KBM-7 (cell line): ENCODE measurements at regions not wholly inside any gene's neighbourhood (a gene's known extent, or its start where the extent isn't known, plus 50 kb on each side); places are given as distances from the start of the nearest gene placed in this dataset.
"Not testable (repeated sequence)": the region's sequence is repeated elsewhere in the genome, so short reads cannot be mapped to it uniquely, and the experiment has no call there.

ENCODE experiments used
- DNase-seq: peaks from one replicate; pipeline ENCODE4 v3.0.0-alpha.2; 2015
- in situ Hi-C: fragments of 300-500 bp; cut with MboI; formaldehyde crosslinking; loops from 2 replicates; pipeline ENCODE4 v1.14.3; 2020; ENCODE audit warnings: low sequenced_read_pairs, low pct_unique_long_range_greater_than_20kb, mixed read lengths

GRCh38 chr12:8385431-8385830, 70.3 kb upstream of the CLEC6A start:
- in situ Hi-C loops, DNase-seq: not testable (repeated sequence)

- DNase-seq, in situ Hi-C loops: not testable (repeated sequence)
Observed at GRCh38 chr12:8386661-8387060, 69.1 kb upstream of the CLEC6A start.

DNA sequence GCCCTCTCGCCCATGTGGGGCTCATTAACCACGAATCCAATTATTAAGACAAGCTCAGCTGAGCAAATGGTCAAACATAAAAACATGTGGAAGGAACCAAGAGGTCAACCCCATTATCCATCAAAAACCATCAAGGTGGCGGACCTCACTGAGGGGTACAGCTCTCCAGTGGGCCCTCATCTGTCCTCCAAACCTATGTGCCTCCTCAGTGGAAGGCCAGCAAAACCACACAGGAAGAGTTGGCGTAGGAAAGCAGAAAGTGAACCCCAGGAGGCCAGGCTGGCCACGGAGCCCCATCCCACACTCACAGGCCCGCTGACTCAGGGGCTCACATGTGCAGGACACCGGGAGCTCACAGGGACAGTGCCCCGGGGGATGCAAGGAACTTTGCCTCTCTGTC, 66.5 kb upstream of the CLEC6A start:
- in situ Hi-C loops, DNase-seq: not testable (repeated sequence)

GRCh38 chr12:8390001-8390777, 65.6 kb upstream of the CLEC6A start:
- in situ Hi-C loops = not testable (repeated sequence)
- peak; percentile 58 for DNase-seq

DNA sequence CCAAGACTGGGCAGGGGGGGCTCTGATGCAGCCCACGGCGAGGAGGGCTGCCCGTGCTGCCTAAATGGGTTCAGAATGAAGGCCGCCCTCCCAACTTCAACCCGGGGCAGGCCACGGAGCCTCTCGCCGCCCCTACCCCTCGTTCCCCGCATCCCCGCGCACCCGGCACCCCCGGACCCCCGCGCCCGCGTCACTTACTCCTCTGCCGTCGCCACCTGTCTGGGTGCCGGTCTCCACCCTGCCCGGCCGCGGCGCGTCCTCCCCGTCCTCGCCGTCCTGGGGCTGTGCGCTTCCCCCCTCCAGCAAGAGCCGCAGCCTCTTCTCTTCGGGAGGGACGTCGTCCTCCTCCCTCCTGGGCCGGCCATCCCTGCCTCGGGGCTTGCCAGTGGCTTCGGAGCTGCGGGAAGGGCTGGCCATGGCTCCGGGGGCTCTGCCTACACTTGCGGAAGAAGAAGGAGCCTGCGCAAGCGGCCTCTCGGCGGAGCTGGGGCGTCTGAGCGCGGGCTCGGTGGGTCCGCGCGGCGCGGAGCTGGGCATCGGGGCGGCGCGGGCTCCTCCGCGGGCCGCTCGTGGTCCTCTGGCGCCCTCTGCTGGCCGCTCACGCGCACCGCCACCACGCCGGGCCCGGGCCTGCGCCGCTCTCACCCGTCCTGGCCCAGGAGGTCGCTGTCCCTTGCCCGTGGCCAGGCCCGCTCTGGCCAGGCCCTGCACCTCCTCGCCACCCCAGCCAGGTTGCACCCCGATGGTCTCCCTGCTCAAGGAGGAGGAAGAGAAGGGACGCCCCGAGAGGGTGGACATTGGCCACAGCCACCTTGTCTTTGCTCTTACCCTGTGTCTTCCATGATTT, 59.3 kb upstream of the CLEC6A start:
- peak; percentile 67 for DNase-seq
- in situ Hi-C loops = not testable (repeated sequence)

GRCh38 chr12:8397378-8397777, 58.4 kb upstream of the CLEC6A start:
- DNase-seq, in situ Hi-C loops: not testable (repeated sequence)

DNA sequence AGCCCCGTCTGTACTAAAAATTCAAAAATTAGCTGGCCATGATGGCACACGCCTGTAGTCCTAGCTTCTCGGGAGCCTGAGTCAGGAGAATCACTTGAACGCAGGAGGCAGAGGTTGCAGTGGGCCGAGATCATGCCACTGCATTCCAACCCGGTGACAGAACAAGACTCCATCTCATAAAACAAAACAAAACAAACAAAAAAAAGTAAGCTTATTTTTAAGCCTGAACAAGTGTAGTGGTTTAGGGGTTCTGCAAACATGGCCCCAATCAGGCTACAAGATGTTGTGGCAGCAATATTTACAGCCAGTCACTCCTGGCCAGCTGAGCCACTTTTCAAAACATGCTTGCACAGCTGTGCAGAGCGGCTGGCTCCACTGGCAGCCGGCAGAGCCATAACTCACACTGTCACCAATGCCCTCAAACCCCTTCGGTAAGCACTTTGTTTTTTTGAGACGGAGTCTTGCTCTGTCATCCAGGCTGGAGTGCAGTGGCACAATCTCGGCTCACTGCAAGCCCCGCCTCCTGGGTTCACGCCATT, 56.2 kb upstream of the CLEC6A start:
- DNase-seq, in situ Hi-C loops: not testable (repeated sequence)

DNA sequence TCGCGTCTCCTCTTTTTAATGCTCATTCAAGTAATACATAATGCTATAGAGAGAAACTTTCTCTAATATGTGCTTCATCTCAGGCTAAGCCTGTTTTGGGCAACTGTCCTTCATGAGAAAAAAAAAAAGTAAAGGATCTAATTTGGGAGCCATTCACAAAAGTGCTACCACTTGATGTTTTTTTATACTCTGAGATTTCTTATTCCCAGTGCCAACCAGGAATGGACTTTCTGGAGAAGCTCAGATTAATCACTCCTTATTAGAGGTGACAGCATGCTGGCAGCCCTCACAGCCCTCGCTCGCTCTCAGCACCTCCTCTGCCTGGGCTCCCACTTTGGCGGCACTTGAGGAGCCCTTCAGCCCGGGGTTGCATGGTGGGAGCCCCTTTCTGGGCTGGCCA, 51.9 kb upstream of the CLEC6A start:
- in situ Hi-C loops, DNase-seq: not testable (repeated sequence)

DNA sequence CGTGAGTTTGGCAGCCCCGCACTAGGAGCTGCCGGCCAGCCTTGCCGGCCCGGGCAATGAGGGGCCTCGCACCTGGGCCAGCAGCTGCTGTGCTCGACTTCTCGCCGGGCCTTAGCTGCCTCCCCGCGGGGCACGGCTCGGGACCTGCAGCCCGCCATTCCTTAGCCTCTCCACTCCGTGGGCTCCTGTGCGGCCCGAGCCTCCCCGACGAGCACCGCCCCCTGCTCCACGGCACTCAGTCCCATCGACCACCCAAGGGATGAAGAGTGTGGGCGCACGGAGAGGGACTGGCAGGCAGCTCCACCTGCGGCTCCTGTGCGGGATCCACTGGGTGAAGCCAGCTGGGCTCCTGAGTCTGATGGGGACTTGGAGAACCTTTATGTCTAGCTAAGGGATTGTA, 51.4 kb upstream of the CLEC6A start:
- DNase-seq, in situ Hi-C loops: not testable (repeated sequence)
